ENCODE measurements at regions not wholly inside any gene's neighbourhood (a gene's known extent, or its start where the extent isn't known, plus 50 kb on each side); places are given as distances from the start of the nearest gene placed in this dataset.

DNA sequence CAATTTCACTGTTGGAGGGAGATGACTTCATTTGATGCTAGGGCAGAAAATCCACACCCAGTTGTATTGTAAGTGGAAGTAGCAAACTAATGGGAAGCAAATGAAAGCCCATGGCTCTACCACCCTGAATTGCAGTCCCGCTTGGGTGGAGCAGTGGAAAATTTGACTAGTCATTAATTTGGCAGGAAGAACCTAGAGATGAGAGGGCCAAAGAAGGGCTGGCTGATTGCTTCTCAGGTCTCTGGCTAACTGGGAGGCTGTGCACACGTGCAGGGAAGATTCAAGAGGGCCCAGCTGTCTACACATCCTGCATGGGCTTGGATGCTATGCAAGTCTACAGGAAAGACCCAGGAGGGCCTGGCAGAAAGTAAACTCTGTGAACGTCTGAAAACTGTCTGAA lies 466.2 kb downstream of the TFAP2A start:
- no peaks in the 10 kb centered on the region for H3K4me1 Mint-ChIP-seq
- no peaks in the 10 kb centered on the region for H3K36me3 Mint-ChIP-seq
- no peak for DNase-seq
- H3K9me3 Mint-ChIP-seq: peaks cover 3% of the 10 kb centered on the region
- ATAC-seq (ENCODE audit: low read depth): no peak
- no peak overlapping the region for H3K4me3 Mint-ChIP-seq
- POLR2A ChIA-PET: no interaction called here
- H3K27me3 Mint-ChIP-seq: no peaks in the 10 kb centered on the region
- H3K27ac Mint-ChIP-seq: no peak overlapping the region

GRCh38 chr6:9943986-9944385 lies 470.9 kb downstream of the TFAP2A start:
- POLR2A ChIA-PET: no interaction called here
- ATAC-seq (ENCODE audit: low read depth) (no peak), DNase-seq (no peak)
- Mint-ChIP-seq H3K4me1 (no peaks in the 10 kb centered on the region), H3K36me3 (no peaks in the 10 kb centered on the region), H3K27me3 (no peaks in the 10 kb centered on the region), H3K4me3 (no peak overlapping the region), H3K9me3 (peaks cover 4% of the 10 kb centered on the region), H3K27ac (no peak overlapping the region)

- Mint-ChIP-seq H3K4me3 (no peak overlapping the region), H3K36me3 (no peaks in the 10 kb centered on the region), H3K9me3 (peaks cover 4% of the 10 kb centered on the region), H3K27ac (no peak overlapping the region), H3K4me1 (no peaks in the 10 kb centered on the region), H3K27me3 (no peaks in the 10 kb centered on the region)
- DNase-seq (no peak), ATAC-seq (ENCODE audit: low read depth) (no peak)
- POLR2A ChIA-PET: no interaction called here
These were observed 471.8 kb downstream of the TFAP2A start for GRCh38 chr6:9943026-9943425.

DNA sequence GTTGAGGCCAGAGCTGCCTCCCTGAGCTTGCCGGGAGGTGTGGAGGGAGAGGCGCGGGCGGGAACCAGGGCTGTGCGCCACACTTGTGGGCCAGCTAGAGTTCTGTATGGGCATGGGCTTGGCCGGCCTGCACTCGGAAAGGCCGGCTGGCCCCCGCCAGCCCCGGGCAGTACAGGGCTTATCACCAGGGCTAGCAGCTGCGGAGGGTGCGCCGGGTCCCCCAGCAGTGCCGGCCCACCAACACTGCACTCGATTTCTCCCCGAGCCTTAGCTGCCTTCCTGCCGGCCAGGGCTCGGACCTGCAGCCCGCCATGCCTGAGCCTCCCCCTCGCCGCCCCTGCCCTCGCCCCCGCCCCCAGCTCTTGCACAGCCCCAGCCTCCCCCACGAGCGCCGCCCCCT lies 472.7 kb downstream of the TFAP2A start:
- H3K36me3 Mint-ChIP-seq: no peaks in the 10 kb centered on the region
- POLR2A ChIA-PET: no interaction called here

GRCh38 chr6:9938801-9939200 lies 476.1 kb downstream of the TFAP2A start:
- ATAC-seq (ENCODE audit: low read depth) (no peak), DNase-seq (no peak)
- H3K4me3 Mint-ChIP-seq: no peak overlapping the region
- POLR2A ChIA-PET: no interaction called here
- H3K27me3 Mint-ChIP-seq: no peaks in the 10 kb centered on the region
- H3K4me1 Mint-ChIP-seq: no peaks in the 10 kb centered on the region
- H3K27ac Mint-ChIP-seq: no peak overlapping the region
- no peaks in the 10 kb centered on the region for H3K36me3 Mint-ChIP-seq
- peaks cover 2% of the 10 kb centered on the region for H3K9me3 Mint-ChIP-seq

More for the DNA sequence above, 472.7 kb downstream of the TFAP2A start:
- Mint-ChIP-seq H3K27ac (no peak overlapping the region), H3K27me3 (no peaks in the 10 kb centered on the region), H3K4me1 (no peaks in the 10 kb centered on the region), H3K4me3 (no peak overlapping the region), H3K9me3 (peaks cover 2% of the 10 kb centered on the region)
- no peak for DNase-seq
- ATAC-seq (ENCODE audit: low read depth): no peak

DNA sequence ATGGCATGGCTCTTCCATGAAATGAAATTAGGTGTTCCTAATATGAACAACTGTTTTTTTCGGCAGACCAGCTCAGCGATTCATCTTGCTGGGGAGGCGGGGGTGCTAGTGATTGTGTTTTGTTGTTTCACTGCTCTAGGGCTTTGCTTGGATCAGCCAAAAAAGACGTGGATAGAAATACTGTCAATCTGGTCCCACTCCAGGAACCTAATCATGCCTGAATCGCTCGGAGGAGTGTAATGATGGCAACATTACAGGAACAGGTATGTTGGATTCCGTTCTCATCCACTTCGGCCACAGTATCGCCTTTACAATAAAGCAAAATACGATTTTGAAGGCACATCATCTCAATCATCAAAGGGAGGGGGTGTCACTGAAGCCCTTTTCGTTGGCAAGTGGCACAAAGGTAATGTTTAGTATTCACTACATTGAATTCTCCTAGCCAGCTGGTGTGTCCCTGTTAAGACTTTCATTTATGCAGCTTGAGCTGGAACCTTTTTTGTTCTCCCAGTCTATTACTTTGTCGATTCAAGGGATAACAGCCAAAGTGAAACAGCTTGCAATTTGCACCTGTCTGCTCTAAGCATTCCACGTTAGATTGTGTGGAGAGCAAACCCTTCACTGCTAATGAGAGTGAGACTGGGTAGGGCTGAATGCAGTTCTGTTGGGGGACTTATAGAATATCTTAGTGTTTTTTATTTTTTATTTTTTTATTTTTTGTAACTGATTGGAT lies 477.7 kb downstream of the TFAP2A start:
- H3K27ac Mint-ChIP-seq: no peak overlapping the region
- no peaks in the 10 kb centered on the region for H3K4me1 Mint-ChIP-seq
- no peaks in the 10 kb centered on the region for H3K36me3 Mint-ChIP-seq
- H3K27me3 Mint-ChIP-seq: no peaks in the 10 kb centered on the region
- POLR2A ChIA-PET: no interaction called here
- no peak overlapping the region for H3K4me3 Mint-ChIP-seq
- peaks cover 2% of the 10 kb centered on the region for H3K9me3 Mint-ChIP-seq
- DNase-seq (no peak), ATAC-seq (ENCODE audit: low read depth) (no peak)

GRCh38 chr6:9936551-9936950 lies 478.3 kb downstream of the TFAP2A start:
- Mint-ChIP-seq H3K27ac (no peak overlapping the region), H3K4me3 (no peak overlapping the region), H3K4me1 (no peaks in the 10 kb centered on the region), H3K9me3 (peaks cover under 1% of the 10 kb centered on the region), H3K36me3 (no peaks in the 10 kb centered on the region), H3K27me3 (no peaks in the 10 kb centered on the region)
- DNase-seq (no peak), ATAC-seq (ENCODE audit: low read depth) (no peak)
- POLR2A ChIA-PET: no interaction called here

GRCh38 chr6:9933677-9934076 lies 481.2 kb downstream of the TFAP2A start:
- Mint-ChIP-seq H3K27ac (no peak overlapping the region), H3K4me1 (no peaks in the 10 kb centered on the region), H3K4me3 (no peak overlapping the region), H3K9me3 (peaks cover 1% of the 10 kb centered on the region), H3K36me3 (no peaks in the 10 kb centered on the region), H3K27me3 (no peaks in the 10 kb centered on the region)
- no peak for DNase-seq
- POLR2A ChIA-PET: no interaction called here
- no peak for ATAC-seq (ENCODE audit: low read depth)

- no peak overlapping the region for H3K27ac Mint-ChIP-seq
These were observed 487.6 kb downstream of the TFAP2A start for GRCh38 chr6:9927275-9927674.

DNA sequence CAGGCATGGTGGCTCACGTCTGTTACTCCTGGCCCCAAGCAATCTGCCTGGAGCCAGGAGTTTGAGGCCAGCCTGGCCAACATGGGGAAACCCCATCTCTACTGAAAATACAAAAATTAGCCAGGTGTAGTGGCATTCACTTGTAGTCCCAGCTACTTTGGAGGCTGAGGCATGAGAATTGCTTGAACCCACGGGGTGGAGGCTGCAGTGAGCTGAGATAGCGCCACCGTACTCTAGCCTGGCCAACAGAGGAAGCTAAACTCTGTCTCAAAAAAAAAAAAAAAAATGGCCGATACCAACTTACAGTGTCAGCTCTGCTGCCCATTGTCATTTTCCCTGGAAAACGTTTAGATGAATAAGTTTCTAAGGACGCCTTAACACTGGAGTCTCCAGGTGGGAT lies 489.9 kb downstream of the TFAP2A start:
- Mint-ChIP-seq H3K9me3 (peaks cover 1% of the 10 kb centered on the region), H3K27ac (no peak overlapping the region), H3K4me3 (no peak overlapping the region), H3K36me3 (no peaks in the 10 kb centered on the region), H3K27me3 (no peaks in the 10 kb centered on the region), H3K4me1 (no peaks in the 10 kb centered on the region)
- DNase-seq: no peak
- no peak for ATAC-seq (ENCODE audit: low read depth)
- POLR2A ChIA-PET: no interaction called here

More at GRCh38 chr6:9927275-9927674, 487.6 kb downstream of the TFAP2A start:
- ATAC-seq (ENCODE audit: low read depth) (no peak), DNase-seq (no peak)
- H3K9me3 Mint-ChIP-seq: peaks cover 1% of the 10 kb centered on the region
- H3K4me1 Mint-ChIP-seq: no peaks in the 10 kb centered on the region
- POLR2A ChIA-PET: no interaction called here
- H3K27me3 Mint-ChIP-seq: no peaks in the 10 kb centered on the region
- no peaks in the 10 kb centered on the region for H3K36me3 Mint-ChIP-seq
- H3K4me3 Mint-ChIP-seq: no peak overlapping the region

DNA sequence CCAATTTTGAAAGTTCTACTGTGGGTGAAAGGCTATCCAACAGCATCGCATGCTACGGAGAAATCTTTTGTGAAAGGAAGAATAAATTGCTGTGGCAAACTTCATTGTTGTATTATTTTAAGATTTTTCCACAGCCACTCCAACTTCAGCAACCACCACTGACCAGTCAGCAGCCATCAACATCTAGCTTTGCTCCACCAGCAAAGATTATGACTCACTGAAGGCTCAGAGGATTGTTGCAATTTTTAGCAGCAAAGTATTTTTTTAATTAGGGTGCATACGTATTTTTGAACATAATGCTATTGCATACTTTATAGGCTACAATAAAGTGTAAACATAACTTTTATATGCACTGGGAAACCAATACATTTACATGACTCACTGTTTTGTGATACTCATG lies 493.5 kb downstream of the TFAP2A start:
- ATAC-seq (ENCODE audit: low read depth) (no peak), DNase-seq (no peak)
- H3K4me1 Mint-ChIP-seq: no peaks in the 10 kb centered on the region

DNA sequence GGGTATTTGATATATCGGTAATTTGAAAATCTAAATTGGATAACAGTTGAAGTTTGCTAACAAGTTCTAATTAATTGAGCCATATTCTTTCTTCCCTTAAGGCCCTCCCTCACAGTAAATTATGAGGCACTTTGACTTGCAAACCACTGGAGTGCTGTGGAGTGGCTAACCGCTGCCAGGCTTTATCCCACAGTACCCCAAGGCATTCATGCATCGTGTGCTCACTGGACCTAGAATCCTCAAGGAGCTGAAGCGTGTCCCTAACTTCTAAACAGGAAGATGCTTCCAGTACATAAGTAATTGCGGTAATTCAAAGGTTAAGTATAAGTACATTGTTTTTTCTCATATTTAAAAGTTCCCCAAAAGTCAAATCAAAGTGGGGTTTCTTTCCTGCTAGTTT lies 499.9 kb downstream of the TFAP2A start:
- Mint-ChIP-seq H3K27me3 (no peaks in the 10 kb centered on the region), H3K9me3 (peaks cover 2% of the 10 kb centered on the region), H3K36me3 (no peaks in the 10 kb centered on the region), H3K4me3 (no peak overlapping the region), H3K27ac (no peak overlapping the region), H3K4me1 (no peaks in the 10 kb centered on the region)
- POLR2A ChIA-PET: no interaction called here
- DNase-seq (no peak), ATAC-seq (ENCODE audit: low read depth) (no peak)

More for the DNA sequence above, 493.5 kb downstream of the TFAP2A start:
- Mint-ChIP-seq H3K36me3 (no peaks in the 10 kb centered on the region), H3K4me3 (no peak overlapping the region), H3K27me3 (no peaks in the 10 kb centered on the region), H3K27ac (no peak overlapping the region), H3K9me3 (peaks cover 2% of the 10 kb centered on the region)
- POLR2A ChIA-PET: no interaction called here

DNA sequence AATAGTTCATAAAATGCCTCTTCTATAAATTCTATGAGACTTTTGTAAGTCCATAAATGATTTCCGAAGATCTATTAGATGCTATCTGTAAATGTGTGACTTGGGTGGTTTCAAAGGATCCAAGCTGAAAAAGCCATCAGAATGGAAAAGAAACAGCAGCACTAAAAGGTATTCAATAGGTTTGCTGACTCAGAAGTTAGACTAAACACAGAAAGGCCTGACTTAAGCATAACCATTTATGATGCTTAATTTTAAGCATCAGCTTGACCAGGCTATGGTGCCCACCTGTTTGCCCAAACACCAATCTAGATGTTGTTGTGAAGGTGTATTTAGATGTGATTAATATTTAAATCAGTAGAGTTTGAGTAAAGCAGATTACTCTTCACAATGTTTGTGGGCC lies 513.5 kb downstream of the TFAP2A start:
- Mint-ChIP-seq H3K4me3 (no peak overlapping the region), H3K27me3 (no peaks in the 10 kb centered on the region), H3K36me3 (no peaks in the 10 kb centered on the region), H3K9me3 (peaks cover 2% of the 10 kb centered on the region), H3K4me1 (no peaks in the 10 kb centered on the region), H3K27ac (no peak overlapping the region)
- POLR2A ChIA-PET: no interaction called here
- DNase-seq: no peak
- no peak for ATAC-seq (ENCODE audit: low read depth)

GRCh38 chr6:9896806-9897205 lies 518.1 kb downstream of the TFAP2A start:
- POLR2A ChIA-PET: no interaction called here
- H3K4me3 Mint-ChIP-seq: no peak overlapping the region
- no peaks in the 10 kb centered on the region for H3K36me3 Mint-ChIP-seq
- no peaks in the 10 kb centered on the region for H3K4me1 Mint-ChIP-seq
- DNase-seq (no peak), ATAC-seq (ENCODE audit: low read depth) (no peak)
- no peaks in the 10 kb centered on the region for H3K27me3 Mint-ChIP-seq
- H3K9me3 Mint-ChIP-seq: peaks cover 3% of the 10 kb centered on the region
- no peak overlapping the region for H3K27ac Mint-ChIP-seq

DNA sequence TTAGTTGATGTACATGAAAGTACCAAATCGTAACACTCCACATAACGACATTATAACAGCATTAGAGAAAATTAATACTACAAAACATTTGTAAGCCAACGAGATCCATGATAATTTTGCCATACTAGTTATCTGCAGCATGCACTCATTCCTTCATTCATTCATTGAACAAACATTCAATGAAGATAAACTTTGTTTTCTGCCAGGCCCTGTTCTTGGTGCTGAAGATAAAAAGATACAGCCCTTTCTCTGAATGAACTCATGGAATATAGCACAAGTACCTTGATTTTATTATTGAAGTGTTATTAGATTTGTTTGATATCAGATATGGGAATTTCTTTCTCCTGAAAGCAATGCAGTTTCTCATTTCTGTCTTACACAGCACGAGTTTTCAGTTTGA lies 524.0 kb downstream of the TFAP2A start:
- Mint-ChIP-seq H3K4me3 (no peak overlapping the region), H3K4me1 (no peaks in the 10 kb centered on the region), H3K9me3 (peaks cover 2% of the 10 kb centered on the region), H3K27me3 (no peaks in the 10 kb centered on the region), H3K27ac (no peak overlapping the region), H3K36me3 (no peaks in the 10 kb centered on the region)
- DNase-seq: no peak
- no peak for ATAC-seq (ENCODE audit: low read depth)
- POLR2A ChIA-PET: no interaction called here
